ENCODE measurements at regions not wholly inside any gene's neighbourhood (a gene's known extent, or its start where the extent isn't known, plus 50 kb on each side); places are given as distances from the start of the nearest gene placed in this dataset.

- Histone ChIP-seq H3K4me1 (peaks cover 0 to 5% of the 10 kb centered on the region in 2 donors), H3K36me3 (no peaks in the 10 kb centered on the region), H3K27me3 (no peaks in the 10 kb centered on the region), H3K27ac (no peak overlapping the region), H3K4me3 (no peak overlapping the region), H3K9me3 (peaks cover 0 to 10% of the 10 kb centered on the region in 2 donors)
- no peak for TF ChIP-seq CTCF (IDR thresholded peaks at IDR 0.05)
- DNase-seq (ENCODE audit: low spot score) = no peak
These were observed 77.2 kb upstream of the SPATA31C2 start for GRCh38 chr9:88215196-88216125.

GRCh38 chr9:88202321-88202720 is 64.0 kb upstream of the SPATA31C2 start:
- Histone ChIP-seq H3K9me3 (no peaks in the 10 kb centered on the region), H3K4me1 (peaks cover 0 to 8% of the 10 kb centered on the region in 2 donors), H3K27me3 (no peaks in the 10 kb centered on the region), H3K36me3 (no peaks in the 10 kb centered on the region), H3K27ac (no peak overlapping the region), H3K4me3 (no peak overlapping the region)
- DNase-seq (ENCODE audit: low spot score) = no peak
- no peak for TF ChIP-seq CTCF (IDR thresholded peaks at IDR 0.05)

- Histone ChIP-seq H3K27ac (no peak overlapping the region), H3K9me3 (no peaks in the 10 kb centered on the region), H3K27me3 (no peaks in the 10 kb centered on the region), H3K36me3 (no peaks in the 10 kb centered on the region), H3K4me1 (peaks cover 0 to 14% of the 10 kb centered on the region in 2 donors), H3K4me3 (peak overlapping the region in 1 of 2 donors; percentile 1)
- no peak for TF ChIP-seq CTCF (IDR thresholded peaks at IDR 0.05)
- no peak for DNase-seq (ENCODE audit: low spot score)
These were observed 60.1 kb upstream of the SPATA31C2 start for GRCh38 chr9:88198341-88198807.

GRCh38 chr9:88197781-88198340 is 59.6 kb upstream of the SPATA31C2 start:
- no peak for DNase-seq (ENCODE audit: low spot score)

GRCh38 chr9:88197016-88197415 is 58.7 kb upstream of the SPATA31C2 start:
- peaks cover 0 to 14% of the 10 kb centered on the region in 2 donors for H3K4me1 ChIP-seq
- no peak overlapping the region for H3K4me3 ChIP-seq
- no peaks in the 10 kb centered on the region for H3K27me3 ChIP-seq
- no peak for TF ChIP-seq CTCF (IDR thresholded peaks at IDR 0.05)
- no peaks in the 10 kb centered on the region for H3K9me3 ChIP-seq
- DNase-seq (ENCODE audit: low spot score) = no peak
- no peaks in the 10 kb centered on the region for H3K36me3 ChIP-seq
- H3K27ac ChIP-seq = no peak overlapping the region

More at GRCh38 chr9:88197781-88198340, 59.6 kb upstream of the SPATA31C2 start:
- Histone ChIP-seq H3K27ac (no peak overlapping the region), H3K9me3 (no peaks in the 10 kb centered on the region), H3K27me3 (no peaks in the 10 kb centered on the region), H3K36me3 (no peaks in the 10 kb centered on the region), H3K4me1 (peaks cover 0 to 14% of the 10 kb centered on the region in 2 donors), H3K4me3 (peak overlapping the region in 1 of 2 donors; percentile 1)
- no peak for TF ChIP-seq CTCF (IDR thresholded peaks at IDR 0.05)
